PFSK-1 (cell line): ENCODE measurements at regions not wholly inside any gene's neighbourhood (a gene's known extent, or its start where the extent isn't known, plus 50 kb on each side); places are given as distances from the start of the nearest gene placed in this dataset.

Experiments used
- POLR2AphosphoS5 ChIP-seq: IDR thresholded peaks from 2 replicates; pipeline ENCODE4 v1.6.1; 2012; ENCODE audit warnings: low read depth, mild to moderate bottlenecking, control low read depth, low read length, moderate library complexity
- TAF1 ChIP-seq: IDR thresholded peaks from 2 replicates; pipeline ENCODE4 v1.6.1; 2012; ENCODE audit warnings: low read length, control low read depth, borderline replicate concordance; ENCODE audit not compliant: insufficient read depth
- TF ChIP-seq, protein P1 (sequence below), 2 experiments: IDR thresholded peaks; 2 replicates each; pipeline versions ENCODE4 v1.6.1 to v1.8.0; 2011 to 2012; ENCODE audit warnings: low read depth in 2 of 2, low read length in 2 of 2, control low read depth in 1 of 2, inconsistent platforms in 1 of 2, mild to moderate bottlenecking in 1 of 2, moderate library complexity in 1 of 2; ENCODE audit not compliant: insufficient read depth in 1 of 2

DNA sequence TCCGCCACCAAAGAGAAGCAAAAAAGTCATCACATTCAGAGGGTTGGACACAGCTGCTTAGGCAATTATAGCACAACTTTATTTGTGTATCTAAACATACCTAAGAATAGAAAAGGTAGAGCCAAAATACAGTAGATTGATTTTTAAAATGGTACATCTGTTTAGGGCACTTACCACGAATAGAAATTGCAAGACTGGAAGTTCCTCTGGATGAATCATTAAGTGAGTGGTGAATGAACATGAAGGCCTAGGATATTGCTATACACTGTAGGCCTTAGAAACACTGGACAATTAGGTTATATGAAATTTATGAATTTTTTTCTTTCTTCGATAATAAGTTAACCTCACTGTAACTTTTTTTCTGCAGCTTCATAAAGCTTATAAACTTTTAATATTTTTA lies 687.0 kb downstream of the BCL11A start:
- TF ChIP-seq, protein P1, sequence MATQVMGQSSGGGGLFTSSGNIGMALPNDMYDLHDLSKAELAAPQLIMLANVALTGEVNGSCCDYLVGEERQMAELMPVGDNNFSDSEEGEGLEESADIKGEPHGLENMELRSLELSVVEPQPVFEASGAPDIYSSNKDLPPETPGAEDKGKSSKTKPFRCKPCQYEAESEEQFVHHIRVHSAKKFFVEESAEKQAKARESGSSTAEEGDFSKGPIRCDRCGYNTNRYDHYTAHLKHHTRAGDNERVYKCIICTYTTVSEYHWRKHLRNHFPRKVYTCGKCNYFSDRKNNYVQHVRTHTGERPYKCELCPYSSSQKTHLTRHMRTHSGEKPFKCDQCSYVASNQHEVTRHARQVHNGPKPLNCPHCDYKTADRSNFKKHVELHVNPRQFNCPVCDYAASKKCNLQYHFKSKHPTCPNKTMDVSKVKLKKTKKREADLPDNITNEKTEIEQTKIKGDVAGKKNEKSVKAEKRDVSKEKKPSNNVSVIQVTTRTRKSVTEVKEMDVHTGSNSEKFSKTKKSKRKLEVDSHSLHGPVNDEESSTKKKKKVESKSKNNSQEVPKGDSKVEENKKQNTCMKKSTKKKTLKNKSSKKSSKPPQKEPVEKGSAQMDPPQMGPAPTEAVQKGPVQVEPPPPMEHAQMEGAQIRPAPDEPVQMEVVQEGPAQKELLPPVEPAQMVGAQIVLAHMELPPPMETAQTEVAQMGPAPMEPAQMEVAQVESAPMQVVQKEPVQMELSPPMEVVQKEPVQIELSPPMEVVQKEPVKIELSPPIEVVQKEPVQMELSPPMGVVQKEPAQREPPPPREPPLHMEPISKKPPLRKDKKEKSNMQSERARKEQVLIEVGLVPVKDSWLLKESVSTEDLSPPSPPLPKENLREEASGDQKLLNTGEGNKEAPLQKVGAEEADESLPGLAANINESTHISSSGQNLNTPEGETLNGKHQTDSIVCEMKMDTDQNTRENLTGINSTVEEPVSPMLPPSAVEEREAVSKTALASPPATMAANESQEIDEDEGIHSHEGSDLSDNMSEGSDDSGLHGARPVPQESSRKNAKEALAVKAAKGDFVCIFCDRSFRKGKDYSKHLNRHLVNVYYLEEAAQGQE (IDR thresholded peaks at IDR 0.05; ENCODE audit: insufficient read depth in 1 of 2, low read depth in 2 of 2, low read length in 2 of 2), result no peak
- TF ChIP-seq TAF1, result no peak
- no peak for TF ChIP-seq POLR2AphosphoS5
